NCI-H1092 (cell line): ENCODE measurements at regions not wholly inside any gene's neighbourhood (a gene's known extent, or its start where the extent isn't known, plus 50 kb on each side); places are given as distances from the start of the nearest gene placed in this dataset.

Experiments
- DNase-seq: peaks from one replicate; lab custom pipeline; 2025; lab: John Stamatoyannopoulos, UW

DNA sequence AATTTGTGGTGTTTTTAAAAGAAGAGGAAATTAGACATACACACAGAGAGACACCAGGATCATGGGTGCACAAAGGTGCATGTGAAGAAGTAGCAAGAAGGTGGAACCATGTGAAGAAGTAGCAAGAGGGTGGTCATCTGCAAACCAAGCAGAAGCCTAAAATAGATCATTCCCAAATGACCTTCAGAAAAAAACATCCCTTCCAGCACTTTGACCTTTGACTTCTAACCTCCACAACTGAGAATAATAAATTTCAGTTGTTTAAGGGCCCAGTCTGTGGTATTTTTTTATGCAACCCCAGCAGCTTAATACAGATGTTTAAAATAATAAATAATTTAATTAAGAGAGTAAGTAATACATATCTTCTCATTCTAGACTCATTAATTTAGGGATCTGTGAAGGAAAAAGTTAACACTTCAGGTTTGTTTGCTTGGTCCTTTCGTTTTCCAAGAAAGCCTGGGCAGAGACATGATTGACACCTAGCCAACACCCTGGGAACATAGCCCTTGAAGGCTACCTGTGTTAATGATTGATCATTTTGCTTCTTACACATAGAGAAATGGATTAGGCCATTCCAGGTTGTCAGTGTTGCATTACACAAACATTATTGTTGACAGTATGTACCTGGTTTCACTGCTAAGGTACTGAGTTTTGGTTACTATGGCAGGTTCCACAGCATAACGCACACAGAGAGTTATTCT lies 1331.2 kb upstream of the GBE1 start:
- DNase-seq: no peak

DNA sequence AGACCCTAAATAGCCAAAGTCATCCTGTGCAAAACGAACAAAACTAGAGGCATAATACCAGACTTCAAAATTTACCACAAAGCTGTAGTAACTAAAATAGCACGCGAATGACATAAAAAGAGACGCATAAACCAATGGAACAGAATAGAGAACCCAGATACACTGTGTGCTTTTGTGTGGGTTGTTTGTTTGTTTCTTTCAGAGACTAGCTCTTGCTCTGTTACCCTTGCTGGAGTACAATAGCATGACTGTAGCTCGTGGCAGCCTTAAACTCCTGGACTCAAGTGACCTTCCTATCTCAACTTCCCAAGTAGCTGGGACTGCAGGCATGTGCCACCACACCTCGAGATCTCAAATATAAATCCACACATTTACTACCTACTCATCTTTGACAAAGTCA lies 1314.6 kb upstream of the GBE1 start:
- no peak for DNase-seq

DNA sequence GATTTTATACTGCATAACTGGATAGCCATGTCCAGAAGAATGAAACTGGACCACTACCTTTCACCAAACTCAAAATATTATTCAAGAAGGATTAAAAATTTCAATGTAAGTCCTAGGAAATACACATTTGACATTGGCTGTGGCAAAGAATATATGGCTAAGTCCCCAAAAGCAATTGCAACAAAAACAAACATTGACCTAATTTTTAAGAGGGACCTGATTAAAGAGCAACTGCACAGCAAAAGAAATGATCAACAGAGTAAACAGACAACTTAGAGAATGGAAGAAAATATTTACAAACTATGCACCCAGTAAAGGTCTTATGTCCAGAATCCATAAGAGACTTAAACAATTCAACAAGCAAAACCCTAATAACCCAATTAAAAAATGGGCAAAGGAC lies 1313.0 kb upstream of the GBE1 start:
- DNase-seq: no peak

DNA sequence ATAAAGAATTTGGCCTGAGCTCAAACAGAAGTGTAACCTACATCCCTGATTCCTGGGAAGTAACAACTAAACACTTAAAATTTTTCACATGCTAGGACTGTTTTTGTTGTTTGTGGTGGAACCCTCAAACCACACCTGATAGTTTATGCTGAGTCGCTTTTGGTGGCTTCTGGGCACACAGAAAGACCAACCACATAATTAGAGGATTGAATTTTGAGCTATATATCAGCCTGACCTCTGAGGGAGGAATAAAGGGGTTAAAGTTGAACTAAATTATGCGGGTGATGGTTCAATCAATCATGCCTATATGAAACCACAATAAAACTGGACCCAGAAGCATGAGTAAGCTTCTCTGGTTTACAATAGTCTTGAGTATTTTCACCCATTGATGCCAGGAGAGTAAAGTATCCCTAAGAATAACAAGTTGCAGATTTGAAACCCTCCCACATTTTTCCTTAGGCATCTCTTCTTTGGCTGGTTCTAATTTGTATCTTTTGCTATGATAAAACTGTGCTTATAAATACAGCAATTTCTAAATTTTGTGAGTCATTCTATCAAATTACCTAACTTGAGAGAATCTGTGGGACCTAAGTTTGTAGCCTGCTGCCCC lies 1304.5 kb upstream of the GBE1 start:
- no peak for DNase-seq

DNA sequence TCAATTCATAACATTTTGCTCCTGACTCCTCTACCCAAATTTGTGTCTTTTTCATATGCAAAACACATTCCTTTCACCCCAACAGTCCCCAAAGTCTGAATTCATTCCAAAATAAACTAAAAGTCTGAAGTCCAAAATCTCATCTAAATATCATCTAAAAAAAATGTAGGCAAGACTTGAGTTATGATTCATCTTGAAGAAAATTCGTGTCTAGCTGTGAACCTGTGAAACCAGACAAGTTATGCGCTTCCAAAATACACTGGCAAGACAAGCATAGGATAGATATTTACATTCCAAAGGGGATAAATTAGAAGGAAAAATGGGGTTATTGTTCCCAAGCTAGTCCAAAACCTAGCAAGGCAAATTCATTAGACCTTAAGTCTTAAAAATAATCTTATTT lies 1302.0 kb upstream of the GBE1 start:
- no peak for DNase-seq

DNA sequence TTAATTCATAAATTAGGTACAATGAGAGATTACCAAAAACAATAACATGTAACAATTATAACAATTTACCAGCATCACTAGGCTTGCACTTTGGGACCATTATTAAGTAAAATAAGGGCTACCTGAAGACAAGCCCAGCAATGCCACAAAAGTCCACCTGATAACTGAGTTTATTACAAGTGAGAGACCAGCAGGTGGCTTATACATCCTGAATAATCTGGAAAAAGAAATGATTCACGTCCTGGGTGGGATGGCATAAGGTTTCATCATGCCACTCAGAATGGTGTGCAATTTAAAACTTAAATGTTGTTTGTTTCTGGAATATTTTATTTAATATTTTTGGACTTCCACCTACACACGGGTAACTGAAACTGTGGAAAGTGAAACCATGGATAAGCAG lies 1287.1 kb upstream of the GBE1 start:
- DNase-seq: no peak

DNA sequence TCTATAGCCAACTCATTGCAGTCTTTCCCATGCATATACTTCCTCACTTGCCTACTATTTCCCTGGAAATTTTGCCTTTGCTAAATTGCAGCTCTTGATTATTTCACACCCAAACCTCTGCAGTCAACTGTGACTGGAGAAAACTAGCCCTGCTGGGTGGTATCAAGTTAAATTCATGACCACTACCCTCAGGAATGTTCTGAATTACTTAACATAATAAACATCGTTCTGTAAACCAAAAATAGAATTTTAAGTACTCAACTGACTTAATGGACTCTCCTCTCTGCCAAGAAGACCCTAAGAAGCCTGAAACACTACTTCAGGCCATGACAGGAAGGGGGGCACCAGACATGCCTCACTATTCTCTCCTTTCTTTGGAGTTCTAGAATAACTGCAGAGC lies 1278.0 kb upstream of the GBE1 start:
- no peak for DNase-seq

DNA sequence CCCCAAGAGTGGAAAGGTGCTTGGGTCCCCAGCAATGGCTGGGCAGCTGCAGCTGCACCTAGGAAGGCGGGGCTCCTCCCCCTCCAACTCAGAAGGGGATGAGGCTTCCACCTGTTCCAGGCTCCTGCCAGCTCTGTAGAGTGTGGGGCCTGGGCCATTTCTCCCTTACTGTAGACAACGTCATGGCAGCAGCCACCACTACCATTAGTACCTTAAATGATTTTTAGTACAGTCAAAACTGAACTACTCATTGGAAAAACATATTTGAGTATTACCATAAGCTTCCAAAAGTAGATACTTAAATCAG lies 1274.2 kb upstream of the GBE1 start:
- no peak for DNase-seq

DNA sequence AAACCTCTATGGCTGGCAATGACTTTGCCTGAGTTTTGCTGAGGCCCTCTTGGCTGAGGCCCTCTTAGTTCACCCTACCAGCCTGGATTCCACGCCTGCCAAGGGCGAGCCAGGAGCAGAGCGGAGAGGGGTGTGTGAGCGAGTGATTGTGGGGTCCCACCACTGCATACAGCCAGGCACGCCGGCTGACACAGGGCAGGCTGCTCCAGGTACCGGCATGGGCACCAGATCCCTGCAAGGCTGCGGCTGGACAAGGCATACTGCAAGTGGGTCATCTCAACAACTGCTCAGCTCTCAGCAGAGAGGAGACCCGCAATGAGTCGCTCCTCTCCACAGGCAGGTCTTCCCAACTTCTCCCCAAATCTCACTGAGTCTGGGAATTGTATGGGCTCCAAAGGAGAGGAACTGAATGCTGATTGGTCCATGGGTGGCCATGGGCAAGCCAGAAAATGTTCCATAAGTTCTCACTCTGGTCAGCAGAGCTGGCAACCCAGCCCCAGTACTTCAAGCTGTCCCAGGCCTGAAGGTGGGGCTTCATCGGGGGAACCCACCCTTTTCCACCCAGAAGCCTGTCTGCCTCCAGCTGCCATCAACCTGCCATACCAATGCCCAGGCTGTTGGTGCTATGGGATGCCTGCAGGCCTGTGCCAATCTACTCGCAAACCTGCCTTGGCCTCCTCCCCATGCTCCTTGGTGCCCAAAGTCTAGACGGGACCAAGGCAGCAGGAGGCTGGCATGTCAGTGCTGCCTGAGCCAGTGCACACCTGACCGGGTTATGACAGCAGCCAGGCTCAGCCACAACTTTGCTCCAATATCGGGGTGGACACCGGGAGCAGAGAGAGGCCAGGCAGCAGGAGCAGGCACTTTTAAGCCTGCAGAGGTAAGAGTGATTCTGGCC lies 1273.6 kb upstream of the GBE1 start:
- DNase-seq: no peak

DNA sequence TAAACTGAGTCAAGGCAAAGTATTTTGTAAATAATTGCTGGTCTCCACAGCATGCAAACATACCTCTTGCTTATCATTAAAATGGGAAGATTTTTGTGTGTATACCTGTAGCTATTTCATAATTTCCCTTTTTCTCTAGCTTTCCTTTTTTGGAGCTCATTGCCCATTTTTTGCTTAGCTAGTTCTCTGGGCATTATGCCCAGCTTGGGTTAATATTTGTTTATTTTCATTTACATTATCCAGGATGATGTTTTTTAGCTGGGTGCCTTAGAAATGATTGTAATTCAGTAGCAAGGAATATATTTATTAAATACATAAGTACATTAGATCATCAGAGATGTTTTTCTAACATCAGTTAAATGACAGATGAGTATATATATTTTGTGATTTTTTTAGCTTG lies 1271.7 kb upstream of the GBE1 start:
- no peak for DNase-seq

DNA sequence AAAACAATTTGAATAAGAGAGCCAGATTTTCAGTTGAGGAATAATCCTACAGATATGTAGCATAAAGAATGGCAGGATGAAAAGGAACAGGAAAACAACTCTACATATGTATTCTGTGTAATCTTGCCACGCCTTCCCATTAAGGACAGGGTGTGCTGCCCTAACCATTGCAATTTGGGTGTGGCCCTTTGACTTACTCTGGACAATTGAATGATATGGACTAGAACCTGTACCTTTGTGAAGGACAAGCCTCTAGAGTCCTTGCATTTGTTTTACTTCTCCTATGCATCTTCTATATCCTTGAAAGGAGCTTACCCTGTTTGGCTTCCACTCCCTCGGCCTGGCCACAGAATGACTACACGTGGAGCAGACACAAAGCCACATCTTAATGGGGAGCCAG lies 1261.6 kb upstream of the GBE1 start:
- DNase-seq: no peak

DNA sequence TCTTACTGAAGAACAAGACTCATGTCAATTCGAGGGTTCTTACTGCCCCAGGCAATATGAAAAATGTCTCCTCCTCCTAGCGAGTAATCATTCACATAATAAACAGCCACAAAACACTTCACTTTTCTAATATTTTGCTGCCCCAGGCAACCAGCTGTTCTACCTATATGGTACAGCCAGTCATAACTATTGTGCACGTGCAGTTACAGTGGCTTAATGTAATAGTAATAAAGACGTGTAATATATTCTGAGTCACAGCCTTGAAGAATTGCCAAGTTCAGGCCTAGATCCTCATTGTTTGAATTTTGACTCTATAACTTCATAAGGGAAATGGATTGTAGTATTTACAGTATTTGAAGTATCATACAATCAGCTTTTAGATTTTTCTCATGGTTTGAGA lies 1250.0 kb upstream of the GBE1 start:
- no peak for DNase-seq

DNA sequence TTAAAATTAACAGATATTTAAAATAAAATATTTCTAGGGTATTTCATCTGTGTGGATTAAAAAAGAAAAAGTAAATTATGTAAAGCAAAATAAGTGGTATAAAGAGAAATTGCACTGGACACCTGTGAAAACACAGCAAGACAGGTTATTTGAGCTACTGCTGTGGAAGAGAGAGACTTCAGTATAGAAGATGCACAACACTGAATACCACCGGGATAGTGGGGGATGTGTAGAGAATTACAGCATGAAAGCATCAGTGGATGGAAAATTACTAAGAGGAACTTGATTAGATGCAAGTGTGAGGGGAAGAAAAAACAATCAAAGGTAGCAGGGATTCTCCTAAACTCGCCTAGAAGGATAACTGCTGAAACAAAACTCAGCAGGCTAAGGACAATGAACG lies 1242.5 kb upstream of the GBE1 start:
- DNase-seq: no peak

DNA sequence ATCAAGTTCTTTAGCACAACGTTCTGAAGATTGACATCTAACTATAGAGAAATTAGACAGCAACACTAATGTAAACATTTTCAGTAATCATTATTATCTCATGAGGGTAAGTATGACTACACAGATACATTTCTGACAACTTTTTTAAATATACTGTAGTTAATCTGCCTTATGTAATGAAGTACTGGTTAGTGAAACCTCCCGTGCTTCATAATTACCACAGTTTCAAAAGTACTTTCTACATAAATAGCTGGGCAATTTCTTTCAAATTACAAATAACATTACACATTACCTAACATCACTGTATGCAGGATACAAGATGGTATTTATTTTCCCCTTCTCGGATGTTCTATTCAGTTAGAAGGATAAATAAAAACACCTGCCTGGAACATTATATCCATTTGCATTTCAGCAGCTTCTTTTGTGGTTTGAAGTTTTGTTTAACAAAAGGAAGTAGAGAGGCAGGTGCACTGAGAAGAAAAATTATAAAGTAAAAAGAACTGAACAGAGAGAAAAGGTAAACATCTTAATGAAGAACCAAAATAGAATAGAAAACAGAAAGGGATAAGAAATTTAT lies 1241.5 kb upstream of the GBE1 start:
- no peak for DNase-seq

DNA sequence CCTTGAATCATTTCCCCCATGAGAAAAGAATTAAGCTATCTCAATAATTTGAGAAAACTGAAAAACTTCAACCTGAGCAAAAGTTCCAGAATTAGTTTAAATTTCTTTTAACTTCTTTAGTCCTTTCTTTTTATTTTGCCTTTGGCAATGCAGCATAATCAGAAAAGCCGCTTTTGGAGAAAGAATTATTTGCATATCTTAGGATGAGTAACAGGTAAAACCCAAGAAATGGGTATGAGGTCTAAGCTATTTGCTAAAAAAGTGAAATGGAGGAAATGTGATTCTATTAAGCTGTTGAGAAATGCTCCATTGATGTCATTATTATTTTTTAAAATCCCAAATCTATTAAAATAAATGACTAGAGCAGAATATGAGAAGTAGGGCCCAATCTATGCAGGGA lies 1238.3 kb upstream of the GBE1 start:
- DNase-seq: no peak

DNA sequence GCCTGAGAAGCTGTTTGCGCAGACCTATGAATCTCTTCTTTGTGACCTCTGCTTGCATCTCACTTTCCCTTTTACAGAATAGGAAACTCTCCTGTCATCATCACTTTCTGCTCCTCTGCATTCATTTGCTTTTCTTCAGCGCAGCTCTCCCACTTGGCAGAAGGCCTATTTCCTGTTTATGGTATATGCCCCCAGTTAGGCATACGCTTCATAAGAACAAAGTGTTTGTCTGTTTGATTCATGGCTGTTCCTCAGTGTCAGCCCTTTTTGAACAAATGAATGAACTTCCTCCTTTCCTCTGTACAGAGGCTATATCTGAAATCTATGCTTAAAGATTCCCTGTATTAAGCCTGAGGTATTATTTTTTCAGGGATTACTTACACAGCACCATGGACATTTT lies 1216.9 kb upstream of the GBE1 start:
- no peak for DNase-seq

DNA sequence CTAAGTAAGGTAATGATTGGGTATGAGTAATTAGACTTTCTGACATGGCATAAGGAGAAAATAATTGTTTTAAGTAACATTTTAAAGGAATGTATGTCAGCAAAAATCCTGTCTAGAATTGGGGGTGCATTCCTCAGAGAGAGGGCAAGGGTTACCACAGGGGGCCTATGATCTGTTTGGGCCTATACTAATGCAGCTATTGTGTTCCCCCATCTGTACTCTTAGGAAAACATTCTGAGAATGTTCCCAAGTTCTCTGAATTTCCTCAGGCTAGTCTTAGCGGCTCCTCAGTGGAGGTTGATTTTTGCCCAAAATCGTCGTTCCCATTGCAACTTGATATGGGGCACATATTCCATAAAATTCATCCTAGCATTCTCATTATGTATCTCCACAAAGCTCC lies 1216.4 kb upstream of the GBE1 start:
- DNase-seq: no peak

DNA sequence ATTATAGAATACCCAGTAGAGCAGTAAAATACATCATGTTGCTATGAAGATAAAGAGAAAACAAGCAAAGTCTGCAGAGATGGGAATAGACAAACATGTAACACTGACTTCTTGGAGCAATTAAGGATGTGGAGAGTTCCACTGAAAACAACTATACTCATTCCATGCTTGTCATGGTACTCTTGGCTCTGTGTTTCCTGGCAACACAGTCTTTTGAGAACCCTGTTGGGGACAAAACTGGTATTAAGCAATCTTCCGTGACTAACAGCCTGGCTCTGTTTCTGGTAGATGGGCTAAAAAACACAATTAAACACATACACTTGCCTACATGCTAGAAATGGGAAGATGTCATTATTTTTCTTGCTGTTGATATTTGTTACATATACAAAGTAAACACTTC lies 1212.3 kb upstream of the GBE1 start:
- no peak for DNase-seq

DNA sequence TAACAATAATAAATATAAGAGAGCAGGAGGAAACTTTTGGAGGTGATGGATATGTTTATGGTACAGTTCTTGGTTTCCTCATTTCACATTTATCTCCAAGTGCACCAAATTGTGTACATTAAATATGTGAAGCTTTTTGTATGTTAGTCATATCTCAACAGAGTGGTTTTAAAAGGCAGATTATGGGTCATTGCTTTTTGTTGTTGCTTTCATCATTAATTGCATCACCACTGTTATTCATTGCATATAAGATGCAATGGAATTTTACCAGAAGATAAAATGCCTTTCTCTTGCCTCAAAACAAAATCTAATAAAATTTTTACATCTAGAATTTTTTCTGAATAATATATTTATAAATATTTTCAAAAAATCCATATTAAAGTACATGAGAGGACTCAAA lies 1198.9 kb upstream of the GBE1 start:
- no peak for DNase-seq

DNA sequence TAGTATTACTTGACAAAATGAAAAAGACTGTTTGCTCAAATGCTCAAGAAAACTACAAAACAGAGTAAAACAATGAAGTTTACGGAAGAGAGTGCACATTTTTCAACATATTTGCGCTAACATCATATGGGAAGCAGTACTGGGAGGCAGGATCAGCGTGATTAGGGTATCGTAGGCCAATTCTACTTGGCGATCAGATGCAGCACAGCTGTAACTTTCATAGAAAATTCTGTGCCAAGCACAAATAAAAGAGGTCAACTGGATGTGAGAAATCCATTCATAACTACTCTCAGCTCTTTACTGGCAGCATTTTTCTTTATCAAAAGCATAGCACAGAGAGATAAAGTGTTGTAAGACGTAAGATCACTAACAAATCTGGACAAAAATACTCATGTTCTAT lies 1196.3 kb upstream of the GBE1 start:
- no peak for DNase-seq

DNA sequence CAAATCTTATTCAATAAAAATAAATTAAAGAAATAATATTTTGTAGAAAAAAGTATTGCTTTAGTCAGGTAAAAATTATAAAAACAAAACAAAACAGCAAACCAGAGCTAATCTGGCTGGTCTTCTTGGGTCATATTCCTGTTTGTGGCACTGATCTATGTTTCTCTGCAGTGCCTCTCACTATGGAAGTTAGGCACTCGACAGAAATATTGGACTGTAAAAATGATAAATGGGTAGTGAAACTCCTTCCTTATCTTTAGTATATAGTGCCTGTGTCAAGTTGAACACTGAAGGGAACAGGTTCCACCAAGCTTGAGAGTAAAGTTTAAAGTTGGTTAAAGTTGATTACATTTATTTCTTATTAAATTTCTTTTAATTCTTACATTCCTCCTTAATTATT lies 1195.6 kb upstream of the GBE1 start:
- no peak for DNase-seq

DNA sequence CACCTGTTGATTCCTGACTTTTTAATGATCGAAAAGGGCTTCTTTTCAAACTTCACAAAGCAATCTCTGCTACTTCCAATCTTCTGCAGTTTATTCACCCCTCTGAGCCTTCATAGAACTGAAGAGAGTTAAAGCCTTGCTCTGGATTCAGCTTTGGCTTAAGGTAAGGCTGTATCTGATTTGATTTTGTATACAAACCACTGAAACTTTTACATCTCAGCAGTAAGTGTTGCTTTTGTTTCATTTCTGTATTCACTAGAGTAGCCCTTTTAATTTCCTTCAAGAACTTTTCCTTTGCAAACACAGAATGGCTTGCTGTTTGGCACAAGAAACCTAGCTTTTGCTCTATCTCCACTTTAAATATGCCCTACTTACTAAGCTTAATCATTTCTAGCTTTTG lies 1193.0 kb upstream of the GBE1 start:
- DNase-seq: no peak

DNA sequence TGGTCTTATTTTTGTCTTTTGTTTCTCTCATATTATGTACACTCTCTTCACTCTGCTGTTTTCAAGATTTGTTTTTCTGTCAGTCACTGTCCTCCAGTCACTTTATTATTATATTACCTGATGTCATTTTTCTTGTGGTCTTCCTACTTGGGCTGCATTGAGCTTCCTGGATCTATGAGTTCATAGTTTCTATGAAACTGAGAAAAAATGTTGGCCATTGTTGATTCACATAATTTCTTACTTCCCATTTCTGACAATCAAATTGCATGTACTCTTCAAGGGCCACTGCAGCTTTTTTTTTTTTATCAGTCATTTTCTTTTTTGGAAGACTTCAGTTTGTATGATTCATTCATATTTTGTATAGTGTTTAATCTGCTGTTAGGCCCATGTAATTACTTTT lies 1180.6 kb upstream of the GBE1 start:
- no peak for DNase-seq
